H9 (cell line): ENCODE measurements at regions not wholly inside any gene's neighbourhood (a gene's known extent, or its start where the extent isn't known, plus 50 kb on each side); places are given as distances from the start of the nearest gene placed in this dataset.

Experiments
- DNase-seq: peaks from one replicate; pipeline ENCODE4 v3.0.0-alpha.2; 2017
- H2AFZ ChIP-seq: one replicate; pipeline ENCODE4 v1.6.1; 2013; ENCODE audit warnings: mild to moderate bottlenecking, low read length, control low read depth, moderate library complexity
- H2AK5ac ChIP-seq: 2 replicates; pipeline ENCODE4 v1.6.1; 2013; ENCODE audit warnings: low read length, control low read depth, mixed read lengths; ENCODE audit not compliant: insufficient read length
- H2BK120ac ChIP-seq: one replicate; pipeline ENCODE4 v1.6.1; 2013; ENCODE audit warnings: low read depth, mild to moderate bottlenecking, low read length, control low read depth, inconsistent platforms; ENCODE audit not compliant: poor library complexity, severe bottlenecking
- H2BK12ac ChIP-seq: 2 replicates; pipeline ENCODE4 v1.6.1; 2013; ENCODE audit warnings: low read length, control low read depth, mixed read lengths, low read depth; ENCODE audit not compliant: insufficient read length
- H2BK15ac ChIP-seq: 2 replicates; pipeline ENCODE4 v1.6.1; 2013; ENCODE audit warnings: low read depth, low read length, control low read depth
- H2BK20ac ChIP-seq: one replicate; pipeline ENCODE4 v1.6.1; 2013; ENCODE audit warnings: low read depth, mild to moderate bottlenecking, low read length, control low read depth, inconsistent platforms; ENCODE audit not compliant: poor library complexity, severe bottlenecking
- H2BK5ac ChIP-seq: 2 replicates; pipeline ENCODE4 v1.6.1; 2013; ENCODE audit warnings: low read length, control low read depth, mixed read lengths; ENCODE audit not compliant: insufficient read length
- H3K14ac ChIP-seq: 2 replicates; pipeline ENCODE4 v1.6.1; 2013; ENCODE audit warnings: low read length, control low read depth; ENCODE audit not compliant: insufficient read depth
- H3K18ac ChIP-seq: 2 replicates; pipeline ENCODE4 v1.6.1; 2013; ENCODE audit warnings: low read depth, mild to moderate bottlenecking, mixed read lengths, low read length, control low read depth; ENCODE audit not compliant: insufficient read length
- H3K23ac ChIP-seq: 2 replicates; pipeline ENCODE4 v1.6.1; 2013; ENCODE audit warnings: low read length, control low read depth, mixed read lengths, low read depth; ENCODE audit not compliant: insufficient read length
- H3K23me2 ChIP-seq: 2 replicates; pipeline ENCODE4 v1.6.1; 2013; ENCODE audit warnings: low read depth, mild to moderate bottlenecking, mixed read lengths, low read length, control low read depth; ENCODE audit not compliant: insufficient read length, poor library complexity, severe bottlenecking
- H3K27ac ChIP-seq: 2 replicates; pipeline ENCODE4 v1.5.1; 2013; ENCODE audit warnings: low read length, control low read depth, mixed read lengths, low read depth; ENCODE audit not compliant: insufficient read length
- H3K27me3 ChIP-seq: 2 replicates; pipeline ENCODE4 v1.6.1; 2013; ENCODE audit warnings: low read length, control low read depth, inconsistent platforms; ENCODE audit not compliant: insufficient read depth
- H3K4ac ChIP-seq: 2 replicates; pipeline ENCODE4 v1.6.1; 2013; ENCODE audit warnings: low read depth, mild to moderate bottlenecking, control low read depth, inconsistent platforms, low read length, moderate library complexity
- H3K4me1 ChIP-seq: 2 replicates; pipeline ENCODE4 v1.6.1; 2013; ENCODE audit warnings: low read length, control low read depth, inconsistent platforms; ENCODE audit not compliant: insufficient read depth
- H3K4me2 ChIP-seq: 2 replicates; pipeline ENCODE4 v1.6.1; 2013; ENCODE audit warnings: low read length, control low read depth, mixed read lengths; ENCODE audit not compliant: insufficient read length, insufficient read depth
- H3K56ac ChIP-seq: 2 replicates; pipeline ENCODE4 v1.6.1; 2013; ENCODE audit warnings: low read depth, mild to moderate bottlenecking, mixed read lengths, low read length, control low read depth; ENCODE audit not compliant: insufficient read length
- H3K79me1 ChIP-seq: 2 replicates; pipeline ENCODE4 v1.6.1; 2013; ENCODE audit warnings: low read depth, mild to moderate bottlenecking, moderate library complexity, low read length, control low read depth, inconsistent platforms; ENCODE audit not compliant: insufficient read depth, poor library complexity, severe bottlenecking
- H3K79me2 ChIP-seq: 2 replicates; pipeline ENCODE4 v1.6.1; 2013; ENCODE audit warnings: low read length, control low read depth, inconsistent platforms; ENCODE audit not compliant: insufficient read depth
- H3K9ac ChIP-seq: 2 replicates; pipeline ENCODE4 v1.6.1; 2013; ENCODE audit warnings: low read length, control low read depth, mixed read lengths; ENCODE audit not compliant: insufficient read length; ENCODE audit errors: extremely low read depth
- H3K9me3 ChIP-seq: one replicate; pipeline ENCODE4 v1.6.1; 2013; ENCODE audit warnings: low read depth, low read length, inconsistent platforms; ENCODE audit not compliant: control insufficient read depth
- H3T11ph ChIP-seq: one replicate; pipeline ENCODE4 v1.6.1; 2013; ENCODE audit warnings: mild to moderate bottlenecking, low read length, control low read depth, inconsistent platforms
- H4K20me1 ChIP-seq: one replicate; pipeline ENCODE4 v1.6.1; 2013; ENCODE audit not compliant: control insufficient read depth, insufficient read length, insufficient read depth
- H4K5ac ChIP-seq: 2 replicates; pipeline ENCODE4 v1.6.1; 2013; ENCODE audit warnings: low read depth, mild to moderate bottlenecking, mixed read lengths, low read length, control low read depth; ENCODE audit not compliant: insufficient read length
- H4K8ac ChIP-seq: replicated peaks from 2 replicates; pipeline ENCODE4 v1.6.1; 2013; ENCODE audit warnings: low read length, control low read depth, mixed read lengths, low read depth; ENCODE audit not compliant: insufficient read length
- H4K91ac ChIP-seq: 2 replicates; pipeline ENCODE4 v1.6.1; 2013; ENCODE audit warnings: low read depth, mild to moderate bottlenecking, moderate library complexity, mixed read lengths, low read length, control low read depth; ENCODE audit not compliant: insufficient read length
- H3K27ac Mint-ChIP-seq, 3 experiments: 2 replicates in 2 of 3; 3 replicates in 1 of 3; pipeline ENCODE4 v1.8.0; 2020 to 2021; ENCODE audit warnings: mixed read lengths in 3 of 3, mild to moderate bottlenecking in 1 of 3, moderate library complexity in 1 of 3
- H3K27me3 Mint-ChIP-seq: 2 replicates; pipeline ENCODE4 v1.8.0; 2021; ENCODE audit warnings: low read depth, mild to moderate bottlenecking, moderate library complexity, mixed read lengths
- H3K36me3 Mint-ChIP-seq, 3 experiments: 2 replicates in 2 of 3; 3 replicates in 1 of 3; pipeline ENCODE4 v1.8.0; 2020 to 2021; ENCODE audit warnings: low read depth in 3 of 3, mixed read lengths in 3 of 3; ENCODE audit not compliant: insufficient read depth in 1 of 3
- H3K4me1 Mint-ChIP-seq, 2 experiments: 2 replicates each; pipeline ENCODE4 v1.8.0; 2020; ENCODE audit warnings: mixed read lengths in 2 of 2
- H3K4me3 Mint-ChIP-seq, 2 experiments: 2 replicates in 1 of 2; 3 replicates in 1 of 2; pipeline ENCODE4 v1.8.0; 2020 to 2021; ENCODE audit warnings: mild to moderate bottlenecking in 2 of 2, mixed read lengths in 2 of 2, moderate library complexity in 1 of 2
- H3K9me3 Mint-ChIP-seq, 2 experiments: 2 replicates in 1 of 2; 3 replicates in 1 of 2; pipeline ENCODE4 v1.8.0; 2020; ENCODE audit warnings: mild to moderate bottlenecking in 2 of 2, mixed read lengths in 2 of 2, moderate library complexity in 1 of 2
- CTCF ChIP-seq: fragments of 200-600 bp; sonication (generic); conservative IDR thresholded peaks from 3 replicates; pipeline ENCODE4 v1.8.0; 2021; ENCODE audit warnings: antibody characterized with exemption, mild to moderate bottlenecking
- WGBS: extraction: QIAGEN DNeasy Blood & Tissue Kit; methylation state at CpG from one replicate; pipeline ENCODE4 v1.1.7; 2013; ENCODE audit warnings: missing lambda C conversion rate, low lambda C conversion rate, mixed read lengths; ENCODE audit not compliant: insufficient read length; ENCODE audit errors: extremely low coverage; 5-methylcytosine and 5-hydroxymethylcytosine counted together

- no peak overlapping the region for H3K4me2 ChIP-seq
- no peak overlapping the region for H3K9ac ChIP-seq
- H3T11ph ChIP-seq, result no peak overlapping the region
- H3K79me2 ChIP-seq, result no peaks in the 10 kb centered on the region
- no peak overlapping the region for H3K27ac Mint-ChIP-seq
- H3K36me3 Mint-ChIP-seq, result no peaks in the 10 kb centered on the region; a peak in 1 of 7 replicates
- no peaks in the 10 kb centered on the region for H3K9me3 ChIP-seq
- peaks cover 3 to 7% of the 10 kb centered on the region in 2 experiments for H3K4me1 Mint-ChIP-seq
- no peak overlapping the region for H3K23ac ChIP-seq
- H3K56ac ChIP-seq, result no peak overlapping the region
- no peak overlapping the region for H3K27ac ChIP-seq
- no peaks in the 10 kb centered on the region for H3K4me1 ChIP-seq
- peak; percentile 38 for DNase-seq
- WGBS, result no CpG with 5 or more reads among the region's 15 CpGs
- no peak overlapping the region for H4K91ac ChIP-seq
- H3K14ac ChIP-seq, result no peak overlapping the region
- H3K4me3 Mint-ChIP-seq, result no peak overlapping the region
- H2BK120ac ChIP-seq, result no peak overlapping the region
- H3K27me3 ChIP-seq, result no peaks in the 10 kb centered on the region
- no peak overlapping the region for H2BK20ac ChIP-seq
- H3K18ac ChIP-seq, result no peak overlapping the region
- peaks cover 31% of the 10 kb centered on the region for H3K27me3 Mint-ChIP-seq
- H2AFZ ChIP-seq, result no peak overlapping the region
- H3K23me2 ChIP-seq, result no peaks in the 10 kb centered on the region
- H2AK5ac ChIP-seq, result no peak overlapping the region
- no peak overlapping the region for H2BK12ac ChIP-seq
- no peak overlapping the region for H4K8ac ChIP-seq
- H2BK15ac ChIP-seq, result no peak overlapping the region
- no peaks in the 10 kb centered on the region for H4K20me1 ChIP-seq
- TF ChIP-seq CTCF, result no peak
- H3K79me1 ChIP-seq, result no peaks in the 10 kb centered on the region
- no peak overlapping the region for H3K4ac ChIP-seq
- H3K9me3 Mint-ChIP-seq, result no peaks in the 10 kb centered on the region; a peak in 1 of 5 replicates
- no peak overlapping the region for H2BK5ac ChIP-seq
- H4K5ac ChIP-seq, result no peak overlapping the region
Observed at GRCh38 chr5:173435447-173435846, 107.2 kb upstream of the STC2 start.
